GM12891 (cell line): ENCODE measurements at regions not wholly inside any gene's neighbourhood (a gene's known extent, or its start where the extent isn't known, plus 50 kb on each side); places are given as distances from the start of the nearest gene placed in this dataset.

ENCODE experiments used
- DNase-seq: peaks from one replicate; pipeline ENCODE4 v3.0.0; 2011; ENCODE audit warnings: low spot score; ENCODE audit not compliant: insufficient read length
- FAIRE-seq: peaks from 2 replicates; lab custom pipeline; 2011; peaks lifted over from hg19 to GRCh38; lab: Jason Lieb, UNC
- PAX5 ChIP-seq: IDR thresholded peaks from 2 replicates; pipeline ENCODE4 v1.6.1; 2011; ENCODE audit warnings: low read length, moderate library complexity, mild to moderate bottlenecking; ENCODE audit not compliant: insufficient read depth, severe bottlenecking
- POLR2A ChIP-seq: IDR thresholded peaks from 2 replicates; pipeline ENCODE4 v1.6.1; 2011; ENCODE audit warnings: low read depth, low read length, control low read depth
- POLR2AphosphoS5 ChIP-seq: IDR thresholded peaks from 2 replicates; pipeline ENCODE4 v1.6.1; 2011; ENCODE audit warnings: low read depth, low read length, control low read depth
- POU2F2 ChIP-seq: IDR thresholded peaks from 2 replicates; pipeline ENCODE4 v1.6.1; 2011; ENCODE audit warnings: low read depth, mild to moderate bottlenecking, control low read depth, low read length, moderate library complexity
- SPI1 ChIP-seq: IDR thresholded peaks from 2 replicates; pipeline ENCODE4 v1.6.1; 2011; ENCODE audit warnings: low read depth, low read length, control low read depth
- TAF1 ChIP-seq: IDR thresholded peaks from 2 replicates; pipeline ENCODE4 v1.6.1; 2011; ENCODE audit warnings: low read depth, low read length, control low read depth

- no peak for DNase-seq
- TF ChIP-seq SPI1: no peak
- TF ChIP-seq POLR2A: no peak
- TF ChIP-seq POLR2AphosphoS5: no peak
- TF ChIP-seq TAF1: no peak
- TF ChIP-seq POU2F2: no peak
- no peak for TF ChIP-seq PAX5
- FAIRE-seq: no peak
Measured at GRCh38 chr11:116532066-116532465, 240.7 kb downstream of the BUD13 start.

DNA sequence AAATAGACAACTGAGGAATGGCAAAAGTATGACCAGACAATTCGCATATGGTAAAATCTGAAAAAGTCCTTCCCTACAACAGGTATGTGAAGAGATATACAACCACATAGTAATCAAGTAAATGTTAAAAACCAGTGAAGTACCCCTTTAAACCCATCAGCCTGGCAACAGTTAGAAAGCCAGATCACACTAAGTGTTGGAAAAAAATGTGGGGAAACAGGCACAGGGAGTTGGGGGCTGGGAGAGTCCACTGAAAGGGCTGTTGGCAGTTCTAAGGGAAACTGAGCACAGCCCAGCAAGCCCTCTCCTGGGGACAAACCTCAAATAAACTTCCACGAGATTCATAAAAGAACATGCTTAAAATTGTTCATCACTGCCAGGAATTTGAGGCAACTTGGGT, 242.1 kb downstream of the BUD13 start:
- TF ChIP-seq SPI1 (no peak), TAF1 (no peak), POLR2A (no peak), POLR2AphosphoS5 (no peak)
- DNase-seq: no peak

GRCh38 chr11:116529271-116529670, 243.5 kb downstream of the BUD13 start:
- TF ChIP-seq TAF1 (no peak), POLR2AphosphoS5 (no peak), SPI1 (no peak), POU2F2 (no peak), POLR2A (no peak), PAX5 (no peak)
- FAIRE-seq: no peak

More for the DNA sequence above, 242.1 kb downstream of the BUD13 start:
- no peak for FAIRE-seq

GRCh38 chr11:116527180-116527991, 245.4 kb downstream of the BUD13 start:
- DNase-seq (no peak), FAIRE-seq (no peak)
- TF ChIP-seq POLR2AphosphoS5 (no peak), TAF1 (no peak), POU2F2 (no peak)

More at GRCh38 chr11:116529271-116529670, 243.5 kb downstream of the BUD13 start:
- no peak for DNase-seq

- no peak for DNase-seq
- TF ChIP-seq SPI1 (no peak), TAF1 (no peak), PAX5 (no peak), POU2F2 (no peak), POLR2A (no peak), POLR2AphosphoS5 (no peak)
- FAIRE-seq: no peak
Measured at GRCh38 chr11:116525961-116526495, 246.8 kb downstream of the BUD13 start.

GRCh38 chr11:116519499-116519898, 253.3 kb downstream of the BUD13 start:
- TF ChIP-seq POLR2AphosphoS5: no peak
- no peak for TF ChIP-seq PAX5
- TF ChIP-seq POLR2A: no peak
- TF ChIP-seq TAF1: no peak
- no peak for TF ChIP-seq POU2F2
- no peak for TF ChIP-seq SPI1
- FAIRE-seq: peak; percentile 28

GRCh38 chr11:116518141-116518540, 254.6 kb downstream of the BUD13 start:
- FAIRE-seq (no peak), DNase-seq (no peak)
- TF ChIP-seq POLR2AphosphoS5 (no peak), SPI1 (no peak), POU2F2 (no peak), POLR2A (no peak), PAX5 (no peak), TAF1 (no peak)

More at GRCh38 chr11:116519499-116519898, 253.3 kb downstream of the BUD13 start:
- no peak for DNase-seq

DNA sequence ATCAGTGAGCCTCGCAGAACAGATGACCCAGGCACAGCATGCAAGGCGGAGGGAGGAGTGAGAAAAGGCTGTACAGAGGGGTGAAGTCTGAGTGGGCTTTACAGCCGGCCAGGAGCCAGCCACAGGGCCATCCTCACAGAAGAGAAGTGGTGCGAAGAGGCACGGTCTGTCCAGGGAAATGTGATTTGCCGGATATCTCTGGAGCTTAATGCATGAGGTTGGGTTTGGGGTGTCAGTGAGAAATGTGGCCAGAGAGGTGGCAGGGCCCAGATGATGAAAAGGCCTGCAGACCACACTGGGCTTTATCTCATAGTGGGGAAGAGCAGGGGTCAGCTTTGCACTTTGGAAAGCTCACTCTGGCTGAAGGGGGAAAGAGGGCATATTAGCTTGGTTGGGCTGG, 255.2 kb downstream of the BUD13 start:
- TF ChIP-seq PAX5 (no peak), POLR2AphosphoS5 (no peak), SPI1 (no peak), POLR2A (no peak), POU2F2 (no peak)
- DNase-seq: no peak
- no peak for FAIRE-seq

DNA sequence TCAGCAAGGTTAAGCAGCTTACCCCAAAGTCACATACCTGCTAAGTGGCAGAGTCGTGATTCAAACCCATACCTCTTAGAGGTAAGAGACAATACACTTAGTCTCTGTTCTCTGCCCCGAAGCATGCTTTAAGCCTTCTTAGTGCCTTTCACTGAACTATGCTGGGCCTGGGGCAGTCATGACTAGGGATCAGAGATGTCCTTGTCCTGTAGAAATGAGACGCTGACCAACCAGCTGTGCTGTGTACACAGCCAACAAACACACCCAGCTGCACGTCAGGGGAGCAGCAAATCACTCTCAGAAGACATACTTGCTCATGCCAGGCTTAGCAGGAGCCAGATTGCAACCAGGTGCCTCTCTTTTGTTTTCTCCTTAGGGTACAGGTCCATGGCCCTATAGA, 255.7 kb downstream of the BUD13 start:
- no peak for DNase-seq
- TF ChIP-seq SPI1 (no peak), POLR2A (no peak), POLR2AphosphoS5 (no peak), POU2F2 (no peak), PAX5 (no peak), TAF1 (no peak)
- no peak for FAIRE-seq

GRCh38 chr11:116515664-116516184, 257.1 kb downstream of the BUD13 start:
- TF ChIP-seq POLR2AphosphoS5: no peak
- TF ChIP-seq SPI1: no peak
- TF ChIP-seq POU2F2: no peak
- DNase-seq: no peak
- no peak for FAIRE-seq
